H9 (cell line): ENCODE measurements at regions not wholly inside any gene's neighbourhood (a gene's known extent, or its start where the extent isn't known, plus 50 kb on each side); places are given as distances from the start of the nearest gene placed in this dataset.

Experiments
- DNase-seq: peaks from one replicate; pipeline ENCODE4 v3.0.0-alpha.2; 2017
- H2AFZ ChIP-seq: one replicate; pipeline ENCODE4 v1.6.1; 2013; ENCODE audit warnings: mild to moderate bottlenecking, low read length, control low read depth, moderate library complexity
- H2AK5ac ChIP-seq: 2 replicates; pipeline ENCODE4 v1.6.1; 2013; ENCODE audit warnings: low read length, control low read depth, mixed read lengths; ENCODE audit not compliant: insufficient read length
- H2BK120ac ChIP-seq: one replicate; pipeline ENCODE4 v1.6.1; 2013; ENCODE audit warnings: low read depth, mild to moderate bottlenecking, low read length, control low read depth, inconsistent platforms; ENCODE audit not compliant: poor library complexity, severe bottlenecking
- H2BK12ac ChIP-seq: 2 replicates; pipeline ENCODE4 v1.6.1; 2013; ENCODE audit warnings: low read length, control low read depth, mixed read lengths, low read depth; ENCODE audit not compliant: insufficient read length
- H2BK15ac ChIP-seq: 2 replicates; pipeline ENCODE4 v1.6.1; 2013; ENCODE audit warnings: low read depth, low read length, control low read depth
- H2BK20ac ChIP-seq: one replicate; pipeline ENCODE4 v1.6.1; 2013; ENCODE audit warnings: low read depth, mild to moderate bottlenecking, low read length, control low read depth, inconsistent platforms; ENCODE audit not compliant: poor library complexity, severe bottlenecking
- H2BK5ac ChIP-seq: 2 replicates; pipeline ENCODE4 v1.6.1; 2013; ENCODE audit warnings: low read length, control low read depth, mixed read lengths; ENCODE audit not compliant: insufficient read length
- H3K14ac ChIP-seq: 2 replicates; pipeline ENCODE4 v1.6.1; 2013; ENCODE audit warnings: low read length, control low read depth; ENCODE audit not compliant: insufficient read depth
- H3K18ac ChIP-seq: 2 replicates; pipeline ENCODE4 v1.6.1; 2013; ENCODE audit warnings: low read depth, mild to moderate bottlenecking, mixed read lengths, low read length, control low read depth; ENCODE audit not compliant: insufficient read length
- H3K23ac ChIP-seq: 2 replicates; pipeline ENCODE4 v1.6.1; 2013; ENCODE audit warnings: low read length, control low read depth, mixed read lengths, low read depth; ENCODE audit not compliant: insufficient read length
- H3K23me2 ChIP-seq: 2 replicates; pipeline ENCODE4 v1.6.1; 2013; ENCODE audit warnings: low read depth, mild to moderate bottlenecking, mixed read lengths, low read length, control low read depth; ENCODE audit not compliant: insufficient read length, poor library complexity, severe bottlenecking
- H3K27ac ChIP-seq: 2 replicates; pipeline ENCODE4 v1.5.1; 2013; ENCODE audit warnings: low read length, control low read depth, mixed read lengths, low read depth; ENCODE audit not compliant: insufficient read length
- H3K27me3 ChIP-seq: 2 replicates; pipeline ENCODE4 v1.6.1; 2013; ENCODE audit warnings: low read length, control low read depth, inconsistent platforms; ENCODE audit not compliant: insufficient read depth
- H3K4ac ChIP-seq: 2 replicates; pipeline ENCODE4 v1.6.1; 2013; ENCODE audit warnings: low read depth, mild to moderate bottlenecking, control low read depth, inconsistent platforms, low read length, moderate library complexity
- H3K4me1 ChIP-seq: 2 replicates; pipeline ENCODE4 v1.6.1; 2013; ENCODE audit warnings: low read length, control low read depth, inconsistent platforms; ENCODE audit not compliant: insufficient read depth
- H3K4me2 ChIP-seq: 2 replicates; pipeline ENCODE4 v1.6.1; 2013; ENCODE audit warnings: low read length, control low read depth, mixed read lengths; ENCODE audit not compliant: insufficient read length, insufficient read depth
- H3K56ac ChIP-seq: 2 replicates; pipeline ENCODE4 v1.6.1; 2013; ENCODE audit warnings: low read depth, mild to moderate bottlenecking, mixed read lengths, low read length, control low read depth; ENCODE audit not compliant: insufficient read length
- H3K79me1 ChIP-seq: 2 replicates; pipeline ENCODE4 v1.6.1; 2013; ENCODE audit warnings: low read depth, mild to moderate bottlenecking, moderate library complexity, low read length, control low read depth, inconsistent platforms; ENCODE audit not compliant: insufficient read depth, poor library complexity, severe bottlenecking
- H3K79me2 ChIP-seq: 2 replicates; pipeline ENCODE4 v1.6.1; 2013; ENCODE audit warnings: low read length, control low read depth, inconsistent platforms; ENCODE audit not compliant: insufficient read depth
- H3K9ac ChIP-seq: 2 replicates; pipeline ENCODE4 v1.6.1; 2013; ENCODE audit warnings: low read length, control low read depth, mixed read lengths; ENCODE audit not compliant: insufficient read length; ENCODE audit errors: extremely low read depth
- H3K9me3 ChIP-seq: one replicate; pipeline ENCODE4 v1.6.1; 2013; ENCODE audit warnings: low read depth, low read length, inconsistent platforms; ENCODE audit not compliant: control insufficient read depth
- H3T11ph ChIP-seq: one replicate; pipeline ENCODE4 v1.6.1; 2013; ENCODE audit warnings: mild to moderate bottlenecking, low read length, control low read depth, inconsistent platforms
- H4K20me1 ChIP-seq: one replicate; pipeline ENCODE4 v1.6.1; 2013; ENCODE audit not compliant: control insufficient read depth, insufficient read length, insufficient read depth
- H4K5ac ChIP-seq: 2 replicates; pipeline ENCODE4 v1.6.1; 2013; ENCODE audit warnings: low read depth, mild to moderate bottlenecking, mixed read lengths, low read length, control low read depth; ENCODE audit not compliant: insufficient read length
- H4K8ac ChIP-seq: replicated peaks from 2 replicates; pipeline ENCODE4 v1.6.1; 2013; ENCODE audit warnings: low read length, control low read depth, mixed read lengths, low read depth; ENCODE audit not compliant: insufficient read length
- H4K91ac ChIP-seq: 2 replicates; pipeline ENCODE4 v1.6.1; 2013; ENCODE audit warnings: low read depth, mild to moderate bottlenecking, moderate library complexity, mixed read lengths, low read length, control low read depth; ENCODE audit not compliant: insufficient read length
- H3K27ac Mint-ChIP-seq, 3 experiments: 2 replicates in 2 of 3; 3 replicates in 1 of 3; pipeline ENCODE4 v1.8.0; 2020 to 2021; ENCODE audit warnings: mixed read lengths in 3 of 3, mild to moderate bottlenecking in 1 of 3, moderate library complexity in 1 of 3
- H3K27me3 Mint-ChIP-seq: 2 replicates; pipeline ENCODE4 v1.8.0; 2021; ENCODE audit warnings: low read depth, mild to moderate bottlenecking, moderate library complexity, mixed read lengths
- H3K36me3 Mint-ChIP-seq, 3 experiments: 2 replicates in 2 of 3; 3 replicates in 1 of 3; pipeline ENCODE4 v1.8.0; 2020 to 2021; ENCODE audit warnings: low read depth in 3 of 3, mixed read lengths in 3 of 3; ENCODE audit not compliant: insufficient read depth in 1 of 3
- H3K4me1 Mint-ChIP-seq, 2 experiments: 2 replicates each; pipeline ENCODE4 v1.8.0; 2020; ENCODE audit warnings: mixed read lengths in 2 of 2
- H3K4me3 Mint-ChIP-seq, 2 experiments: 2 replicates in 1 of 2; 3 replicates in 1 of 2; pipeline ENCODE4 v1.8.0; 2020 to 2021; ENCODE audit warnings: mild to moderate bottlenecking in 2 of 2, mixed read lengths in 2 of 2, moderate library complexity in 1 of 2
- H3K9me3 Mint-ChIP-seq, 2 experiments: 2 replicates in 1 of 2; 3 replicates in 1 of 2; pipeline ENCODE4 v1.8.0; 2020; ENCODE audit warnings: mild to moderate bottlenecking in 2 of 2, mixed read lengths in 2 of 2, moderate library complexity in 1 of 2
- CTCF ChIP-seq: fragments of 200-600 bp; sonication (generic); conservative IDR thresholded peaks from 3 replicates; pipeline ENCODE4 v1.8.0; 2021; ENCODE audit warnings: antibody characterized with exemption, mild to moderate bottlenecking
- WGBS: extraction: QIAGEN DNeasy Blood & Tissue Kit; methylation state at CpG from one replicate; pipeline ENCODE4 v1.1.7; 2013; ENCODE audit warnings: missing lambda C conversion rate, low lambda C conversion rate, mixed read lengths; ENCODE audit not compliant: insufficient read length; ENCODE audit errors: extremely low coverage; 5-methylcytosine and 5-hydroxymethylcytosine counted together

GRCh38 chr9:78525986-78526560, 229.1 kb downstream of the PSAT1 start:
- H3K9ac ChIP-seq, result no peak overlapping the region
- H3K9me3 Mint-ChIP-seq, result peaks cover 9 to 20% of the 10 kb centered on the region in 2 experiments
- DNase-seq, result no peak
- no peaks in the 10 kb centered on the region for H3K79me1 ChIP-seq
- H2BK12ac ChIP-seq, result no peak overlapping the region
- no peaks in the 10 kb centered on the region; the same call in 1 of the 2 replicates for H3K4me1 ChIP-seq
- H3K23ac ChIP-seq, result no peak overlapping the region
- H3K14ac ChIP-seq, result no peak overlapping the region
- H3K36me3 Mint-ChIP-seq, result peaks cover 5 to 9% (median 5%) of the 10 kb centered on the region in 3 experiments; a peak in 6 of 7 replicates
- TF ChIP-seq CTCF, result no peak
- no peaks in the 10 kb centered on the region for H4K20me1 ChIP-seq
- no peak overlapping the region; a peak in 1 of 7 replicates for H3K27ac Mint-ChIP-seq
- H2BK20ac ChIP-seq, result no peak overlapping the region
- no peaks in the 10 kb centered on the region for H3K9me3 ChIP-seq
- WGBS, result no CpG with 5 or more reads among the region's 2 CpGs
- no peak overlapping the region for H2AFZ ChIP-seq
- peaks cover 10 to 13% of the 10 kb centered on the region in 2 experiments for H3K4me1 Mint-ChIP-seq
- no peaks in the 10 kb centered on the region; the same call in 1 of the 2 replicates for H3K79me2 ChIP-seq
- H4K5ac ChIP-seq, result no peak overlapping the region
- no peak overlapping the region for H3T11ph ChIP-seq
- no peak overlapping the region for H3K4ac ChIP-seq
- no peak overlapping the region for H4K8ac ChIP-seq
- no peak overlapping the region for H3K27ac ChIP-seq
- no peaks in the 10 kb centered on the region for H3K23me2 ChIP-seq
- no peak overlapping the region for H4K91ac ChIP-seq
- H3K27me3 Mint-ChIP-seq, result no peaks in the 10 kb centered on the region
- no peak overlapping the region for H3K4me2 ChIP-seq
- no peak overlapping the region for H2BK15ac ChIP-seq
- no peak overlapping the region for H3K4me3 Mint-ChIP-seq
- H2BK120ac ChIP-seq, result no peak overlapping the region
- H2AK5ac ChIP-seq, result no peak overlapping the region
- no peak overlapping the region for H3K56ac ChIP-seq
- H3K18ac ChIP-seq, result no peak overlapping the region
- H3K27me3 ChIP-seq, result no peaks in the 10 kb centered on the region
- H2BK5ac ChIP-seq, result no peak overlapping the region
